GM08714 (cell line): ENCODE measurements at regions not wholly inside any gene's neighbourhood (a gene's known extent, or its start where the extent isn't known, plus 50 kb on each side); places are given as distances from the start of the nearest gene placed in this dataset.

Experiments
- H3K4me3 ChIP-seq: fragments of 200-500 bp; sonication (Bioruptor generic); 2 replicates; pipeline ENCODE4 v1.5.1; 2014; ENCODE audit warnings: mild to moderate bottlenecking, low read length, inconsistent platforms
- ZNF274 ChIP-seq: IDR thresholded peaks from 2 replicates; pipeline ENCODE4 v1.6.1; 2012; ENCODE audit warnings: mild to moderate bottlenecking, low read depth, low read length

- no peak for TF ChIP-seq ZNF274
- peak overlapping the region; percentile 50 for H3K4me3 ChIP-seq
Observed at GRCh38 chr1:227437495-227438008, 119.3 kb upstream of the CDC42BPA start.

DNA sequence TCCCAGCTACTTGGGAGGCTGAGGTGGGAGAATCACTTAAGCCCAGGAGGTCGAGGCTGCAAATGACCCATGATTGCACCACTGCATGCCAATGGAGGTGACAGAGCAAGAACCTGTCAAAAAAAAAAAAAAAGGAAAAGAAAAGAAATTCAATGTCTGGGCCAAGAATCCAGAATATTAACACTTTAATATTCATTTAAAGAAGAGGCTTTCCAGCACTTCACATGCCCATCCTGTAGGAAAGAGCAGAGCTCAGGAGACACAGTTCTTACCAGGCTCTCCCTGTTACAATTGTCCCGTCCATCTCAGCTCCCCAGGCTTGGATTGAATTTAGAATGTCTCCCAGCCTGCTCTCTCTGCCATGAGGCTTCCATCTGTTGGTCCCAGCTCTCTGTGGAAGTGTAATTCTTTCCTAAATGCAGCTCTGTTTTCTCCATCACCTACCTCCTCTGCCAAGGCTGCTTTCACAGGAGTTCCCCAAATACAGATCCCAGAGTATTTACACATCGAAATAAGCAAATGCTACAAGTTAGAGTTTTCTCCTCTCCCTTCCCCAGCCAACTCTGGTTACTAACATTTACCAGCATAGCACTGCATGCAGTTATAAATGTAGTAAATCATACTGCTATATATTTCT is 116.6 kb upstream of the CDC42BPA start:
- TF ChIP-seq ZNF274: no peak
- H3K4me3 ChIP-seq: no peak overlapping the region

DNA sequence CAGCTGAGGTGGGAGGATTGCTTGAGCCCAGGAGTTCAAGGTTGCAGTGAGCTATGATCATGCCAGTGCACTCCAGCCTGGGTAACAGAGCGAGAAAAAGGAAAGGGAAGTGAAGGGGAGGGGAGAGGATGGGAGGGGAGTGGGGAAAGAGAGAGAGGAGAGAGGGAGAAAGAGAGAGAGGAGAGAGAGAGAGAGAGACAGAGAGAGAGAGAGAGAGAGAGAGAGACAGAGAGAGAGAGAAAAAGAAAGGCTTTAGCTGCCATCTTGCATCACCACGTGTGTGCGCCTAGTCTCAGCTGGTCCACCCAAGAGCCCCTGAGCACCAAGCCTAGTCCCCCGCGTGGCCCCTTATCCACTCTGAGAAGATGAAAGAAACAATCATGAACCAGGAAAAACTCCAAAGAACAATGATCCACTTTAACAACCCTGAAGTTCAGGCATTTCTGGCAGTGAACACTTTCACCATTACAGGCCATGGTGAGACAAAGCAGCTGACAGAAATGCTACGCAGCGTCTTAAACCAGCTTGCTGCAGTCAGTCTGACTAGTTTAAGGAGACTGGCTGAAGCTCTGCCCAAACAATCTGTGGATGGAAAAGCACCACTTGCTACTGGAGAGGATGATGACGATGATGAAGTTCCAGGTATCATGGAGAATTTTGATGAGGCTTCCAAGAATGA is 115.5 kb upstream of the CDC42BPA start:
- TF ChIP-seq ZNF274: no peak
- no peak overlapping the region for H3K4me3 ChIP-seq

DNA sequence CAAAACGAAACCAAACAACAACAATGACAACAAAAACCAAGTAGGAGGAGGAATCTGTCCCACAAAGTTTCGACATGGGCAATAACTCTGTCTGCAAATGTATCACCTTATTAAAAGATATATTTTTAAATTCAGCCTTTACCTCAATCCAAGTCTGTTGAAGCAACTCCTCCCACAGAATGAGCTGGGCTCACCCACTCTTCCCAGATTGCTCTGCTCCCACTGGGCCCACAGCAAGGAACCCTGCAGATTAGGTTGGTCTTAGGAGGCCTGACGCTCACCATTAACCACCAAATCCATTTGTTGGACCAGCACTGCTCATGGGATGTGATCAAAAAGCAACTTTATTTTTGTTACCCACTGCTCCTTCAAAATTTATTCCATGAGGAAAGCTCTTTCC is 114.7 kb upstream of the CDC42BPA start:
- no peak for TF ChIP-seq ZNF274
- H3K4me3 ChIP-seq: no peak overlapping the region

DNA sequence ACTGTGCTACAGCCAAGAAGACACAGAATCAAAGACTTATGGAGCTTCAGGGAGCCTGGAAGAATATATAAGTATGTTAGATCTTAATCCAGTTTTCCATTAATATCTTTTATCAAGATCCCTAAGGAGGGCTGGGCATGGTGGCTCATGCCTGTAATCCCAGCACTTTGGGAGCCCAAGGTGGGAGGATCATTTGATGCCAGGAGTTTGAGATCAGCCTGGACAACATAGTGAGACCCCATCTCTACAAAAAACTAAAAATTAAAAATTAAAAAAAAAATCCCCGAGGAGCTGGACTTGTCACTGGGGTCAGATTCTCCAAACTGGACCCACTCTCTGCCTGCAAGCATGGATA is 113.9 kb upstream of the CDC42BPA start:
- no peak overlapping the region for H3K4me3 ChIP-seq
- TF ChIP-seq ZNF274: no peak

- TF ChIP-seq ZNF274: no peak
Observed at GRCh38 chr1:227429447-227430359, 111.4 kb upstream of the CDC42BPA start.

DNA sequence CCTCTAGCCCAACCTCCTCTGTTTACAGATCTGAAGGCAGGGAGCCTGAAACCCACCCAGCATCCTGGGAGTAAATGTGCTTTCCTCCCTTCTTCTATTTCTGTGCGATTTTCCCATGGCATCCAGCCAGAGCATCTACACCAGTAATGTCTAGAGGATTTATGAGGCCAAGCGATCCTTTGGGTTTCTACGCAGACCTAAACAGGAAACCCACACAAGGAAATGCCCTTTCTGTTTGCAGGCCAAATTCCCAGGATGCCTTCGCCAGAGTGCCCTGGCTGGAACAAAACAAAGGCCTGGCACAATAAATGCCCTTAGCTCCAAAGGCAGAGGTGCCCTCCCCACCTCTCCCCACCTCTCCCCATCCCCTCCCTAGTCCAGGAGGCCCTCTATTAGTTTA is 110.5 kb upstream of the CDC42BPA start:
- TF ChIP-seq ZNF274: no peak
- no peak overlapping the region for H3K4me3 ChIP-seq

More at GRCh38 chr1:227429447-227430359, 111.4 kb upstream of the CDC42BPA start:
- no peak overlapping the region for H3K4me3 ChIP-seq

DNA sequence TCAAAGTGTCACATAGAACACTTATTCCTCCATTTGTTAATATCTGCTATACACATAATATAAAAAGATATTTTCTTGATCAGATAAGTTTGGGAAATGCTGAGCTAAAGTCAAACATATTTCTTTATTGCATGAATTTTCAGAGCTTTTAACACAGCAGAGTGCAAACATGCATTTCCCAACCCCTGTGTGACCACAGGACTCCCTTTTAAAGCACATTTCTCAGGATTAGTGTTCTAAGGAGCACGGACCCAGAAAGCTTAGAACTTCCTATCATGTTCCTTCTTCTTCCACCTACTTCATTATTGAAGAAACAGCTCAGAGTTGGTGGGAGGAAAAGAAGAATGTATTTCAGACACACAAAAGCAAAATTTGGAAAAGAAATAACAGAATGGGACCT is 109.1 kb upstream of the CDC42BPA start:
- TF ChIP-seq ZNF274: no peak
- H3K4me3 ChIP-seq: no peak overlapping the region

DNA sequence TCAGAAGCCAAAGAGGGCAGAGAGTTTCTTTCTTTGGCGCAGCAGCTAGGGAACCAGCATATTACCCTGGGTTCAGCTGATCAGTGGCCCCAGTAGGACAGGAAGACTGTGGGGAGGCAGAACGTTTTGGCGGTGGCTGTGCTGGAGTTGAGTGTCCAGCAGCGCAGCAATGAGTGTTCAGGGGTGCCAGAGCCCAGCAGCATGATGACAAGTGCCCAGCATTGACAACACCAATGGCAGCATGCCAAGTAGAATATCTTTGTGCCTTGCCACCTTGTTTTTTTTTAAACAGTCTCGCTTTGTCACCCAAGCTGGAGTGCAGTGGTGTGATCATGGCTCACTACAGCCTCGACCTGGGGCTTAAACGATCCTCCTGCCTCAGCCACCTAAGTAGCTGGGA is 106.7 kb upstream of the CDC42BPA start:
- TF ChIP-seq ZNF274: no peak
- H3K4me3 ChIP-seq: no peak overlapping the region

DNA sequence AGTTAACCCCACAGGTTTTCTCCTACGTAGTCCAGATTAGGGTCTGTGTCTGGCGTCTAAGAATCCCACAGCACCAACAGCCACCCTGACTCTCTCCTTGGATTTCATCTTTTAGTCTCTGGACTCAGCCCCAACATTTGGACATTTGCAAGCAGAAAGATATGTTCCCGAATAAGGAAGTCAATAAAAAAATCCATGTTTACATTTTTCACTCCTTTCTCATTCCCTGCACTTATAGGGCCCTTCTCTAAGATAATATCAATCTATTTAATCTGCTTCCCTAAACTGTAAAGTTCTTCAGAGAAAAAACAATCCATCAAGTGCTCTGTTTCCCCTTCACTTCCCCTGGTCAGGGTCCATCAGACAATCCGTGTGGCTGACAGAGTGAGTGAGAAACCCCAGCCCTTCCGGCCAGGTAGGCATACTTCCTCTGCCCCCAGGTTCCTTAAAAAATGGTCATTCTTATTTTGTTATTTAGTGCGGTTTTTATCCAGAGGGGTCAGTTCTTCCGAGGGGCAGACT is 105.9 kb upstream of the CDC42BPA start:
- TF ChIP-seq ZNF274: no peak
- no peak overlapping the region for H3K4me3 ChIP-seq

- TF ChIP-seq ZNF274: no peak
- H3K4me3 ChIP-seq: no peak overlapping the region
Observed at GRCh38 chr1:227422581-227422980, 104.3 kb upstream of the CDC42BPA start.

GRCh38 chr1:227420147-227420546 is 101.9 kb upstream of the CDC42BPA start:
- no peak for TF ChIP-seq ZNF274
- no peak overlapping the region for H3K4me3 ChIP-seq

DNA sequence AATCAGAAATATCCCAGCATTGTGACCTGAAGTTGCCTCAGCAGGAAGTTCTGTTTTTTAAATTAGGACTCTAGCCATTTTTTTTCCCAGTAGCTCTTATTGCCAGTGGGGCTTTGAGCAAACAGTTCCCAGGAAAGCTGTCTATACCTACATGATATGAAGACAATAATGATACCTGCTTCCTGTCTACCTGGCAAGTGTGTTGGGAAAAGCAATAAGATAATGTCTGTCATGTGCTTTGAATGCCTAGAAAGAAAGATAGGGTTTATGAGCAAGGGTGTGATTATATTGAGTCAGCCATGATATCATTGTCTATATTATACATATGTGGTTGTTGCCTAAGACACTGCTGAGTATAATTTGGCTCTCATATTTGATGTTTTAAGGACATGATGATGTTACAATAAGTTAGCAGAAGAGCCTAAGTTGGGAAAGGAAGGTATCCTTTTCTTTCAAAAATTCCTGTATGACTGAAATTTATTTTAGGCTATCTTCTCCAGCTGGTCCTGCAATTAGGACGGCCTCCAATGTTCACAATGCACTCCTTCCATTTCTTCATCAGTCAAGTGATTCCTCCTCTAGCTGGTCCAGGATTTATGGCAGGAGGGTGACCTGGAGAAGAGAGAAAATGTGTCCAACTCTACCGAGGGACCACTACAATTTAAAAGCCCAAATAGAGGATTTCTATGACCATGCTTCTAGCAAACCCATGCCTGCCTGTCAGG is 99.6 kb upstream of the CDC42BPA start:
- no peak for TF ChIP-seq ZNF274
- no peak overlapping the region for H3K4me3 ChIP-seq
